Colonic mucosa (tissue), 4 donors: ENCODE measurements at regions not wholly inside any gene's neighbourhood (a gene's known extent, or its start where the extent isn't known, plus 50 kb on each side); places are given as distances from the start of the nearest gene placed in this dataset.

ENCODE experiments used
- DNase-seq: peaks from one replicate; pipeline ENCODE4 v3.0.0-alpha.2; 2020
- H3K27ac ChIP-seq: fragments of 200-600 bp; one replicate; pipeline ENCODE4 v1.8.0; 2021
- H3K27me3 ChIP-seq: fragments of 200-600 bp; one replicate; pipeline ENCODE4 v1.8.0; 2021
- H3K36me3 ChIP-seq: fragments of 200-600 bp; one replicate; pipeline ENCODE4 v1.8.0; 2021
- H3K4me1 ChIP-seq: fragments of 200-600 bp; one replicate; pipeline ENCODE4 v1.8.0; 2021; ENCODE audit warnings: mild to moderate bottlenecking
- H3K4me3 ChIP-seq: fragments of 200-600 bp; one replicate; pipeline ENCODE4 v1.8.0; 2021
- H3K9ac ChIP-seq, 2 donors: one replicate each; pipeline ENCODE4 v1.7.0; 2013; ENCODE audit warnings: control low read depth in 2 of 2, low read depth in 2 of 2, low read length in 2 of 2
- H3K9me3 ChIP-seq: fragments of 200-600 bp; one replicate; pipeline ENCODE4 v1.8.0; 2021
- intact Hi-C: fragments of 100-400 bp; cut with DNase I; formaldehyde crosslinking; loops from one replicate; pipeline ENCODE4 v1.14.1; 2022
- TF ChIP-seq, protein P1 (sequence below): fragments of 200-600 bp; IDR thresholded peaks from one replicate; pipeline ENCODE4 v1.8.0; 2022; ENCODE audit warnings: antibody characterized with exemption, mild to moderate bottlenecking
- donor health status: healthy.
- donor health status: DM: no; HTN: no; CAD: no.
- donor health status: DM: no; HTN: no; CAD: no.

DNA sequence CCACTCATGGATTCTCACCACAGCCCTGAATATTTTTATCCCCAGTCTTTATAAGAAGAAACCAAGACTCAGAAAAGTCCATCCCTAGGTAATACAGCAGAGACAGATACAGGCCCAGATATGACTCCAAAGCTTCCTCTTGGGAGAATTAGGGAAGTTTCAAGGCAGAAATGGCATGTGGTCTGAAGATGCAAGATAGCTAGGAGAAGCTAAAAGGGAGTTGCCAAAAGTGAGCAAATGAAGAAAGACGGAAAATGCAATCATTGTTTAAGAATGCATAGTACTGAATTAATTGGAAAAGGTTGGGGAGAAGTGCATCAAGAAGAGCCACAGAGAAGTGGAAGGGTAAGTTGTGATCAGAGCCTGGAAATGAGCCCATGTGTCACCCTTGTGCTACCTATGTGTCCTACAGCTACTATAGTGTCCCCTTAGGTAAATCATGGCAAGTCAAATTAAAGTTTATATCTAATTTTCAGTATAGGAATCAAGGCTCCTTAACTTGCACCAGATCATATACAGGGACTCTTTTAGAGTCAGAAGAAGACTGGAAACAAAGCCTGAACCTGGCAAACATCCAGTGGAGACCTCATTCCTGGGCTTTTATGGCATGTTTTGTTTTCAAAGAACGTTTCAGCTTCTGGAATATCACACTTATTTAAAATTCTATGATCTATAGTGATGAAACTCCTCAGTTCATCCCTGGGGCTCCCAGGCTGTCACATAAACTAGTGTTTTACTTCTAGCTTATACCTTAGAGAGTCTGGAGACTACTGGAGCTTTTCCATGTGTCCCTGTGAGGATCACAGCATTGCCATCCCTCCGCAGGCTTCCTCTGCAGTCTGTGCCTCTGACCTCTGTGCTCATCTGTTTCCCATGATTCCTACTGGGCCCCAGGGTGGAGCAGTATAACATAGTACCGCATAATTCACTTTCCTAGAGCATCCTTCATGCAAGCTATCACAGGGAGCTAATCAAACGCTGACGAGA is 189.0 kb upstream of the CDKN3 start:
- no peak overlapping the region for H3K27ac ChIP-seq
- H3K4me3 ChIP-seq, result no peak overlapping the region
- no peaks in the 10 kb centered on the region for H3K9me3 ChIP-seq
- intact Hi-C loops, result no loop called here
- no peak for DNase-seq
- H3K9ac ChIP-seq, result no peak overlapping the region
- H3K4me1 ChIP-seq, result no peaks in the 10 kb centered on the region
- no peaks in the 10 kb centered on the region for H3K27me3 ChIP-seq
- TF ChIP-seq, protein P1, sequence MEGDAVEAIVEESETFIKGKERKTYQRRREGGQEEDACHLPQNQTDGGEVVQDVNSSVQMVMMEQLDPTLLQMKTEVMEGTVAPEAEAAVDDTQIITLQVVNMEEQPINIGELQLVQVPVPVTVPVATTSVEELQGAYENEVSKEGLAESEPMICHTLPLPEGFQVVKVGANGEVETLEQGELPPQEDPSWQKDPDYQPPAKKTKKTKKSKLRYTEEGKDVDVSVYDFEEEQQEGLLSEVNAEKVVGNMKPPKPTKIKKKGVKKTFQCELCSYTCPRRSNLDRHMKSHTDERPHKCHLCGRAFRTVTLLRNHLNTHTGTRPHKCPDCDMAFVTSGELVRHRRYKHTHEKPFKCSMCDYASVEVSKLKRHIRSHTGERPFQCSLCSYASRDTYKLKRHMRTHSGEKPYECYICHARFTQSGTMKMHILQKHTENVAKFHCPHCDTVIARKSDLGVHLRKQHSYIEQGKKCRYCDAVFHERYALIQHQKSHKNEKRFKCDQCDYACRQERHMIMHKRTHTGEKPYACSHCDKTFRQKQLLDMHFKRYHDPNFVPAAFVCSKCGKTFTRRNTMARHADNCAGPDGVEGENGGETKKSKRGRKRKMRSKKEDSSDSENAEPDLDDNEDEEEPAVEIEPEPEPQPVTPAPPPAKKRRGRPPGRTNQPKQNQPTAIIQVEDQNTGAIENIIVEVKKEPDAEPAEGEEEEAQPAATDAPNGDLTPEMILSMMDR, result no peak
- no peaks in the 10 kb centered on the region for H3K36me3 ChIP-seq

DNA sequence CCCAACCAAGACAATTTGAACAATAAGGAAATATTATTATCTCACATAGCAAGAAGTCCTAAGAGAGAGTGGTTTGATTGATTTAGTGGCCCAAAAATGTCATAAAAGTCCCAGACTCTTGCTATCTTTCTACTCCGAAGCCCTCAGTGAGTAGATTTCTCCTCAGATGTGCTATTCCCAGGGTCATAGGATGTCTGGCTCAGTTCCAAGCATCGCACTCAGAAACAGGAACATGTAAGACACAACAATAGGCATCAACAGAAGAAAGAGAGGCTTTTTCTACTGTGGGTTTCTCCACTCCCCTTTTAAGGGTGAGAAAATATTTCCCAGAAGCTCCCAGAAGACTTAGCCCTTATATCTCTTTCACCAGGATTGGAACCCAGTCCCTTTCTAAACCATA is 188.1 kb upstream of the CDKN3 start:
- no peak for DNase-seq
- intact Hi-C loops, result no loop called here
- Histone ChIP-seq H3K9ac (no peak overlapping the region), H3K4me1 (no peaks in the 10 kb centered on the region), H3K36me3 (no peaks in the 10 kb centered on the region), H3K4me3 (no peak overlapping the region), H3K9me3 (no peaks in the 10 kb centered on the region), H3K27ac (no peak overlapping the region), H3K27me3 (no peaks in the 10 kb centered on the region)
- TF ChIP-seq, protein P1, result no peak

DNA sequence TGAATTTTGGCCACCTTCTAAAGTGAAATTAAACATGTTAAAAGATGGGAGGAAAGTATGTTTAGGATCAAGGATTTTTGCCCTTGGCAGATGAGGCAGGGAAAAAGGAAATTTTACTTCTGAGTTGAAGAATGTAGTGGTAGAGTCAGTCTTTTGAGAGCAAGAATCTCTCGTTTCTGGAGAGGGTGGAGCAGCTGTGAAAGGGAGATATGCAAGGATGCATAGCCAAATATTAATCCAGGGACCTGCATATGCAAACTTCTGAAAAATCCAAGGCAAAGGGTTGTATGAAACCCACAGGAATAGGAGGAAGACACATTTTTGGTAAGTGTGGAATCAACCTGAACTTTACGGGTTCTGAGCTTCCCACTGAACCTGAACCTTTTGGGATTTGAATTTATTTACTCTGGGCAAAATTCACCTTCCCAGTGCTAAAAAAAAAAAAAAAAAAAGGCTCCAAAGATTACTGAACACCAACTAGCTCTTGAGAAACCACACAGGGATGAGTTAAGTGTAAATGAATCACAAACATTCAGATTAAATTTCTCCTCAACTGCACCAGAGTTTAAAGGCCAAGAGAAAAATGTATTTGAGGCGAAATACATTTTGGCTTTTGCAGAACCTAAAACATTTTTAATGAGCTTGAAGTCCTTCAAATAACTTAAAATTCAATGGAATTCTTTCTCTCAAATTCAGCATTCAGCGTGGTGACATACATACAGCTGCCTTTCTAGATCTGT is 187.1 kb upstream of the CDKN3 start:
- H3K9ac ChIP-seq, result no peak overlapping the region
- TF ChIP-seq, protein P1, result no peak
- H3K36me3 ChIP-seq, result no peaks in the 10 kb centered on the region
- no peak for DNase-seq
- H3K4me3 ChIP-seq, result no peak overlapping the region
- no peaks in the 10 kb centered on the region for H3K27me3 ChIP-seq
- no peaks in the 10 kb centered on the region for H3K4me1 ChIP-seq
- H3K27ac ChIP-seq, result no peak overlapping the region
- no peaks in the 10 kb centered on the region for H3K9me3 ChIP-seq
- intact Hi-C loops, result no loop called here

DNA sequence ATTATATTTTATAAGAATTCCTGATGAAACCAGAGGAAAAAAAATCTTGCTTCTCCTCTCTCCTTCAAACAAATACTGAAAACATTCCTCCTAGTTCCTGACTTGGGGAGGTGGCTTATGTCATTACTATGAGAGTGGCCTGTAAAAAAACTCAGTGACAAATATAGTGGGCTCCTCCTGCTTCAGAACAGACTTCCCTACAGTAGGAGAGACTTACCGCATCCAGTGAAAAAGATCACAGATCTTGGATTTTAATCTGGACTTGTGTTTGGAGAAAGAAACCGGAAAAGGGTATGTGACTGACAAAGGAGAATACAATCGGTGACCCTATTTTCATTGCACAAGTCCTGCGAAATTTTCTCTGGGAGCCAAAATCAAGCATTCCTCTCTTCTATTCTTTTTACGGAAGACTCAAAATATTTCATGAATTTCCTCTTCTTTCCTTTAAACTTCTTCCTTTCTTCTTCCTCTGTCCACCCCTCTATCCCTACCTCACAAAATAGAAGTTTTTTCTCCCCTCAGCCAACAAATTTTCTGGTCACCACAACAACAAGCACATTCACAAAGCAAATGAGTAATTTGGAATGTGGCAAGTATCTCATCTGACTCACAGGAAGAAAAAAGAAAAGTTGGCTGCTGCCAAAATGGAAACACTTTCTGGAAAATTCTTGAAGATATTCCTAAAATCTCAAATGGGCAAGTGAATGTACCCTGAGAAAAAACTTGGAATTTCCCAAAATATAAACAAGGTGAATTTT is 185.1 kb upstream of the CDKN3 start:
- Histone ChIP-seq H3K36me3 (no peaks in the 10 kb centered on the region), H3K27me3 (no peaks in the 10 kb centered on the region), H3K4me1 (no peaks in the 10 kb centered on the region), H3K4me3 (no peak overlapping the region), H3K27ac (no peak overlapping the region), H3K9me3 (no peaks in the 10 kb centered on the region), H3K9ac (no peak overlapping the region)
- DNase-seq, result no peak
- intact Hi-C loops, result no loop called here
- TF ChIP-seq, protein P1, result no peak

DNA sequence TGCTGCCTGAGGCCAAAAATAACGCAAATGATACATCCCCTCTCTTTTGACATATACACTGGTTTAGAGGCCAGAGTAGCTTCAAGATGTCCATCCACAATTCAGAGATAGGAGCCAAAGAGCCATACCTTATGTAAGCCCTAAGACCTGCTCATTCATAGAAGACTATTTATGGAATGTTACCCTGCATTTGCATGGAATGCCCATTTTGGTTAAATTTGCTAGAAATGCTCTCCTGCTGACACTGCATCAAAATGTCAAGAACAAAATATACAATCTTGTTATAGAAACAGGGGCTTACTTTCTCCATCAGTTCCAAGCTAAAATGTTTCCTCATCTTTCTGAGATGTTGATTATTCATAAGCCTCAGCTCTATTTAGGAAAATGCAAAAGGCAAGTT is 183.3 kb upstream of the CDKN3 start:
- TF ChIP-seq, protein P1, result no peak
- Histone ChIP-seq H3K9ac (no peak overlapping the region), H3K27me3 (no peaks in the 10 kb centered on the region), H3K4me3 (no peak overlapping the region), H3K4me1 (no peaks in the 10 kb centered on the region), H3K27ac (no peak overlapping the region), H3K9me3 (no peaks in the 10 kb centered on the region), H3K36me3 (no peaks in the 10 kb centered on the region)
- DNase-seq, result no peak
- intact Hi-C loops, result no loop called here
